ENCODE measurements at regions not wholly inside any gene's neighbourhood (a gene's known extent, or its start where the extent isn't known, plus 50 kb on each side); places are given as distances from the start of the nearest gene placed in this dataset.

GRCh38 chr2:62408241-62408677, 97.7 kb downstream of the TMEM17 start:
- intact Hi-C loops (cut with micrococcal nuclease) = no loop called here

GRCh38 chr2:62407838-62408237, 98.2 kb downstream of the TMEM17 start:
- TF ChIP-seq, protein P1, sequence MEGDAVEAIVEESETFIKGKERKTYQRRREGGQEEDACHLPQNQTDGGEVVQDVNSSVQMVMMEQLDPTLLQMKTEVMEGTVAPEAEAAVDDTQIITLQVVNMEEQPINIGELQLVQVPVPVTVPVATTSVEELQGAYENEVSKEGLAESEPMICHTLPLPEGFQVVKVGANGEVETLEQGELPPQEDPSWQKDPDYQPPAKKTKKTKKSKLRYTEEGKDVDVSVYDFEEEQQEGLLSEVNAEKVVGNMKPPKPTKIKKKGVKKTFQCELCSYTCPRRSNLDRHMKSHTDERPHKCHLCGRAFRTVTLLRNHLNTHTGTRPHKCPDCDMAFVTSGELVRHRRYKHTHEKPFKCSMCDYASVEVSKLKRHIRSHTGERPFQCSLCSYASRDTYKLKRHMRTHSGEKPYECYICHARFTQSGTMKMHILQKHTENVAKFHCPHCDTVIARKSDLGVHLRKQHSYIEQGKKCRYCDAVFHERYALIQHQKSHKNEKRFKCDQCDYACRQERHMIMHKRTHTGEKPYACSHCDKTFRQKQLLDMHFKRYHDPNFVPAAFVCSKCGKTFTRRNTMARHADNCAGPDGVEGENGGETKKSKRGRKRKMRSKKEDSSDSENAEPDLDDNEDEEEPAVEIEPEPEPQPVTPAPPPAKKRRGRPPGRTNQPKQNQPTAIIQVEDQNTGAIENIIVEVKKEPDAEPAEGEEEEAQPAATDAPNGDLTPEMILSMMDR (IDR thresholded peaks at IDR 0.05) = no peak
- Mint-ChIP-seq H3K36me3 (no peaks in the 10 kb centered on the region), H3K27me3 (ENCODE audit: low read depth in 3 of 3) (peaks cover 0 to 1% (median 1%) of the 10 kb centered on the region in 3 donors), H3K4me1 (peaks cover 21% of the 10 kb centered on the region), H3K4me3 (no peak overlapping the region), H3K9me3 (no peaks in the 10 kb centered on the region), H3K27ac (no peak overlapping the region)
- DNase-seq = no peak
- Histone ChIP-seq H2AFZ (ENCODE audit: insufficient read depth, low read depth, low read length, poor library complexity, severe bottlenecking) (no peak overlapping the region), H4K20me1 (ENCODE audit: insufficient read depth, low read length) (no peaks in the 10 kb centered on the region), H3K79me2 (ENCODE audit: insufficient read depth, low read length) (no peaks in the 10 kb centered on the region), H3K9me3 (replicated peaks in 1 of 2; ENCODE audit: control insufficient read depth in 1 of 2, insufficient read depth in 1 of 2, low read length in 2 of 2) (no peaks in the 10 kb centered on the region), H3K27me3 (ENCODE audit: control insufficient read depth in 2 of 2, insufficient read depth in 2 of 2, low read length in 2 of 2) (no peaks in the 10 kb centered on the region), H3K4me3 (replicated peaks in 1 of 3; ENCODE audit: low read depth in 2 of 3, low read length in 3 of 3) (no peak overlapping the region), H3K9ac (ENCODE audit: insufficient read depth, low read length, poor library complexity, severe bottlenecking) (no peak overlapping the region), H3K27ac (ENCODE audit: low read depth in 1 of 2, low read length in 2 of 2) (no peak overlapping the region), H3K4me1 (ENCODE audit: control insufficient read depth in 1 of 2, insufficient read depth in 2 of 2, low read length in 2 of 2) (peaks cover 14 to 20% of the 10 kb centered on the region in 2 donors), H3K36me3 (replicated peaks in 1 of 2; ENCODE audit: control insufficient read depth in 1 of 2, insufficient read depth in 2 of 2, low read length in 2 of 2) (no peaks in the 10 kb centered on the region), H3K4me2 (replicated peaks; ENCODE audit: extremely low read depth, low read length, poor library complexity, severe bottlenecking) (no peak overlapping the region)
- intact Hi-C loops (cut with micrococcal nuclease) = no loop called here
- 90% methylated on average over 5 of the region's 6 CpGs for WGBS (ENCODE audit: insufficient coverage)

More at GRCh38 chr2:62408241-62408677, 97.7 kb downstream of the TMEM17 start:
- Histone ChIP-seq H3K79me2 (ENCODE audit: insufficient read depth, low read length) (no peaks in the 10 kb centered on the region), H4K20me1 (ENCODE audit: insufficient read depth, low read length) (no peaks in the 10 kb centered on the region), H3K9ac (ENCODE audit: insufficient read depth, low read length, poor library complexity, severe bottlenecking) (no peak overlapping the region), H3K36me3 (replicated peaks in 1 of 2; ENCODE audit: control insufficient read depth in 1 of 2, insufficient read depth in 2 of 2, low read length in 2 of 2) (no peaks in the 10 kb centered on the region), H3K27me3 (ENCODE audit: control insufficient read depth in 2 of 2, insufficient read depth in 2 of 2, low read length in 2 of 2) (no peaks in the 10 kb centered on the region), H3K4me1 (ENCODE audit: control insufficient read depth in 1 of 2, insufficient read depth in 2 of 2, low read length in 2 of 2) (peaks cover 14 to 20% of the 10 kb centered on the region in 2 donors), H2AFZ (ENCODE audit: insufficient read depth, low read depth, low read length, poor library complexity, severe bottlenecking) (no peak overlapping the region), H3K4me2 (replicated peaks; ENCODE audit: extremely low read depth, low read length, poor library complexity, severe bottlenecking) (no peak overlapping the region), H3K9me3 (replicated peaks in 1 of 2; ENCODE audit: control insufficient read depth in 1 of 2, insufficient read depth in 1 of 2, low read length in 2 of 2) (no peaks in the 10 kb centered on the region), H3K27ac (ENCODE audit: low read depth in 1 of 2, low read length in 2 of 2) (no peak overlapping the region), H3K4me3 (replicated peaks in 1 of 3; ENCODE audit: low read depth in 2 of 3, low read length in 3 of 3) (no peak overlapping the region)
- TF ChIP-seq, protein P1 (IDR thresholded peaks at IDR 0.05) = no peak
- H3K4me1 Mint-ChIP-seq = peaks cover 21% of the 10 kb centered on the region
- H3K9me3 Mint-ChIP-seq = no peaks in the 10 kb centered on the region
- no peak for DNase-seq
- no peak overlapping the region for H3K4me3 Mint-ChIP-seq
- H3K27me3 Mint-ChIP-seq (ENCODE audit: low read depth in 3 of 3) = peaks cover 0 to 1% (median 1%) of the 10 kb centered on the region in 3 donors
- WGBS (ENCODE audit: insufficient coverage) = 91% methylated on average over 10 of the region's 10 CpGs
- H3K36me3 Mint-ChIP-seq = no peaks in the 10 kb centered on the region
- no peak overlapping the region for H3K27ac Mint-ChIP-seq

Measured in CD14-positive monocyte (primary cell).